ENCODE measurements at regions not wholly inside any gene's neighbourhood (a gene's known extent, or its start where the extent isn't known, plus 50 kb on each side); places are given as distances from the start of the nearest gene placed in this dataset.

DNA sequence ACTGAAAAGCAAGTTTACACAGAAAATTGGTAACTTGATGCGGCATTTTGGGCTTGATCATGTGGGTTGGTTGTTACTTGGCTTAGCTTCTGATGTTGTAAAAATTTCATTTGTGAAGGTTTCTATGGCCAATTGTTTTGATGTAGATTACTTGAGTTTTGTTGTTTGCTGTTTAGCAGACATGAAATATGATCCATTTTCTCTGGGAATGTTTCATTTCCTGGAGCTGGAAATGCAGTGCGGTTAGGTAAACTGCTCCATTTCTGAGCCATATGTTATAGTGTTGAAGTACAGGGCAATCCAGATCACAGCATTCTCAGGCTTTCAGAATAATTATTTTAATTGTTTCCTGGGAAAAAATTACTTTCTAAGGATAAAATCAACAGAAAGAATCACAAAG is 396.9 kb downstream of the ENC1 start:
- H3K4me1 ChIP-seq (ENCODE audit: insufficient read depth), result peaks cover 10% of the 10 kb centered on the region
- no peaks in the 10 kb centered on the region for H3K27me3 ChIP-seq
- TF ChIP-seq, protein P1, sequence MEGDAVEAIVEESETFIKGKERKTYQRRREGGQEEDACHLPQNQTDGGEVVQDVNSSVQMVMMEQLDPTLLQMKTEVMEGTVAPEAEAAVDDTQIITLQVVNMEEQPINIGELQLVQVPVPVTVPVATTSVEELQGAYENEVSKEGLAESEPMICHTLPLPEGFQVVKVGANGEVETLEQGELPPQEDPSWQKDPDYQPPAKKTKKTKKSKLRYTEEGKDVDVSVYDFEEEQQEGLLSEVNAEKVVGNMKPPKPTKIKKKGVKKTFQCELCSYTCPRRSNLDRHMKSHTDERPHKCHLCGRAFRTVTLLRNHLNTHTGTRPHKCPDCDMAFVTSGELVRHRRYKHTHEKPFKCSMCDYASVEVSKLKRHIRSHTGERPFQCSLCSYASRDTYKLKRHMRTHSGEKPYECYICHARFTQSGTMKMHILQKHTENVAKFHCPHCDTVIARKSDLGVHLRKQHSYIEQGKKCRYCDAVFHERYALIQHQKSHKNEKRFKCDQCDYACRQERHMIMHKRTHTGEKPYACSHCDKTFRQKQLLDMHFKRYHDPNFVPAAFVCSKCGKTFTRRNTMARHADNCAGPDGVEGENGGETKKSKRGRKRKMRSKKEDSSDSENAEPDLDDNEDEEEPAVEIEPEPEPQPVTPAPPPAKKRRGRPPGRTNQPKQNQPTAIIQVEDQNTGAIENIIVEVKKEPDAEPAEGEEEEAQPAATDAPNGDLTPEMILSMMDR (IDR thresholded peaks at IDR 0.05), result no peak
- no peak for TF ChIP-seq EP300 (IDR thresholded peaks at IDR 0.05)
- no peak for TF ChIP-seq POLR2A (IDR thresholded peaks at IDR 0.05)
- no peak overlapping the region for H3K4me3 ChIP-seq
- H3K27ac ChIP-seq, result no peak overlapping the region
- no peak for DNase-seq
- no peaks in the 10 kb centered on the region for H3K9me3 ChIP-seq
- 24 to 53% (median 51%) methylated on average over 2 of the region's 2 CpGs for WGBS, 3 donors
- intact Hi-C loops (cut with DNase I), result no loop called here
- no peaks in the 10 kb centered on the region for H3K36me3 ChIP-seq

DNA sequence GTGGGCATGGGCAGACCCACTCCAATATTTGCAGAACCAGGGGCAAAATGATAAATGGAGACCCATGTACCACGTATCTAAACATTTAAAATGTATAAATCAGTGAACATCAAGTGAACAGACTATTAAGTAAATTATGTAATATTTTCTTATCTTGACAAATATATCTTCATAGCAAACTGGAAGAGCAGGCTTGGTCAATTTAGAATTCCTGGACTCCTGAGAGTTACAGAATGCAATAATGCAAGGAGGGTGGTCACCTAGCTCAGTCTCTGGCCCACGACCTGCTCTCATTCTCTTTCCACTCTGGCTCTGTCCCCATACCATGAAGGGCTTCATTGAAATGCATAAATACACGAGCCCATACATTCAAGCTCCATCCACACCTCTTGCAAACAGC is 398.0 kb downstream of the ENC1 start:
- Histone ChIP-seq H3K27me3 (no peaks in the 10 kb centered on the region), H3K27ac (no peak overlapping the region), H3K9me3 (no peaks in the 10 kb centered on the region), H3K4me3 (no peak overlapping the region), H3K4me1 (ENCODE audit: insufficient read depth) (peaks cover 10% of the 10 kb centered on the region), H3K36me3 (no peaks in the 10 kb centered on the region)
- intact Hi-C loops (cut with DNase I), result no loop called here
- no peak for TF ChIP-seq POLR2A (IDR thresholded peaks at IDR 0.05)
- TF ChIP-seq, protein P1 (IDR thresholded peaks at IDR 0.05), result no peak
- TF ChIP-seq EP300 (IDR thresholded peaks at IDR 0.05), result no peak
- WGBS, 3 donors, result 90 to 95% (median 95%) methylated on average over 3 of the region's 3 CpGs
- no peak for DNase-seq

DNA sequence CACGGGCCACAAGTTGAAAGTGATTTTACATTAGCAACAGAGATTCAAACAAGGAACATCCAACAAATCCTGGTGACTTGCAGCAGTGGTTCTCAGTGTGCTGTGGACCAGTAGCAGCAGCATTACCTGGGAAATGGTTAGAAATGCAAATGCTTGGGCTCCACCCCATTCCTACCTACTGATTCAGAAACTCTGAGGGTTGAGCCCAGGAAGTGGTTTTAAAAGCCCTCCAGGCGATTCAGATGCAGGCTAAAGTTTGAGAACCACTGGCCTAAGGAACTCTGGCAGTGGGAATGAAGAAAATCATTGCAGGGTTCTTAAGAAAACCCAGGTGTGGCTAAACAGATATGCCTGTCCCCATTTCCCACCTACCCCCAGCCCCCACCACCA is 398.8 kb downstream of the ENC1 start:
- intact Hi-C loops (cut with DNase I), result no loop called here
- peaks cover 10% of the 10 kb centered on the region for H3K4me1 ChIP-seq (ENCODE audit: insufficient read depth)
- 58 to 71% (median 61%) methylated on average over 2 of the region's 2 CpGs for WGBS, 3 donors
- H3K36me3 ChIP-seq, result no peaks in the 10 kb centered on the region
- H3K4me3 ChIP-seq, result no peak overlapping the region
- no peak overlapping the region for H3K27ac ChIP-seq
- H3K9me3 ChIP-seq, result no peaks in the 10 kb centered on the region
- TF ChIP-seq, protein P1 (IDR thresholded peaks at IDR 0.05), result no peak
- no peak for TF ChIP-seq EP300 (IDR thresholded peaks at IDR 0.05)
- no peak for TF ChIP-seq POLR2A (IDR thresholded peaks at IDR 0.05)
- no peak for DNase-seq
- H3K27me3 ChIP-seq, result no peaks in the 10 kb centered on the region

DNA sequence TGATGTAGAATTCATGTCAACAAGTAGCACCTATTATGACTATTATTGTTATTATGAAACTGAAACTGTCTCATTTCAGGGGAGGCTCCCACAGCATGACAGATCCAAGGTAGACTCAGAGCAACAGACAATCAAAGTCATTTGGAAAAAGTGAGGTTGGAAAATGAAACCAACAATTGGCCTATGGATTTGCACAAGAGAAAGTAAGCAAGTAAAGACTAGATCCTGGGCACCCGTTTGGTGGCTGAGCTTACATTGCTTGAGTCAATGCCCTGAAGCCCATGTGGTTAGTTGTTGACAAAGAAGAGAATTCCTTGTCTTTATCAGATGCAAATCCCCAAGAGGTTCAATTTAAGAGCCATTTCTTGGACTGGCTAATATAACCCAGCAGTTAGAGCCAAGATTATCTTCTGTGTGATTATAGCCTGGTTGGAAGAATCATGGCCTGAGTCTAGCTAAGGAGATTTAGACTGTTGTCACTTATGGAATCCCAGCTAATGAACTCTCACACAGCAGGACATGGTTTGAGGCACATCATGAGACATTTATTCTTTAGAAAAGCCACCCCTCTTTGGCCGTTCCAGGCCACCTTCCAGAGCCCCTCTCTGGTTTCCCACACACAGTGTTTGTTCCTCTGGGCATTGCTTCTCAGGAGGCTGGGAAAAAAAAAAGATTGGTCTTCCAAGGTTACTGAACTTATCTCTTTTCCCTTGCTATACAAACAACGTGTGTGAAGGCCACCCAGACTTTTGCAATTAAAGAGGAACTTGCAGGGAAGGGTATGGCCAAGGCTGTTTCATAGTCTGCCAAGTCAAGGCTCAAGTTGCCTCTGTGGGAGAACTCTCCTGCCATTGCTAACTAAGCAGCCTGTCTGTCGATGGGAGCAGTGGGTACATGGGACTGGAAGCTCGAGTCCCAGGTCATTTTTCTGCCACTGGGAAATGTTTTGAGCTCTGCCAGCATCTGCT is 399.5 kb downstream of the ENC1 start:
- Histone ChIP-seq H3K4me1 (ENCODE audit: insufficient read depth) (peaks cover 10% of the 10 kb centered on the region), H3K36me3 (no peaks in the 10 kb centered on the region)
- no peak for DNase-seq

More for the DNA sequence above, 399.5 kb downstream of the ENC1 start:
- Histone ChIP-seq H3K27ac (no peak overlapping the region), H3K27me3 (no peaks in the 10 kb centered on the region), H3K4me3 (no peak overlapping the region), H3K9me3 (no peaks in the 10 kb centered on the region)
- 16 to 36% (median 17%) methylated on average over 5 of the region's 5 CpGs for WGBS, 3 donors
- TF ChIP-seq, protein P1 (IDR thresholded peaks at IDR 0.05), result no peak
- TF ChIP-seq POLR2A (IDR thresholded peaks at IDR 0.05), result no peak
- intact Hi-C loops (cut with DNase I), result no loop called here

All from ovary (tissue), 7 donors.